Hematopoietic multipotent progenitor cell treated with erythropoietin and hydrocortisone succinate and interleukin-3 and kit ligand, for 8 days (in vitro differentiated cells): ENCODE measurements at regions not wholly inside any gene's neighbourhood (a gene's known extent, or its start where the extent isn't known, plus 50 kb on each side); places are given as distances from the start of the nearest gene placed in this dataset.
"Not testable (repeated sequence)": the region's sequence is repeated elsewhere in the genome, so short reads cannot be mapped to it uniquely, and the experiment has no call there.

Source experiments
- DNase-seq: peaks from one replicate; pipeline ENCODE4 v3.0.0-alpha.2; 2015

DNA sequence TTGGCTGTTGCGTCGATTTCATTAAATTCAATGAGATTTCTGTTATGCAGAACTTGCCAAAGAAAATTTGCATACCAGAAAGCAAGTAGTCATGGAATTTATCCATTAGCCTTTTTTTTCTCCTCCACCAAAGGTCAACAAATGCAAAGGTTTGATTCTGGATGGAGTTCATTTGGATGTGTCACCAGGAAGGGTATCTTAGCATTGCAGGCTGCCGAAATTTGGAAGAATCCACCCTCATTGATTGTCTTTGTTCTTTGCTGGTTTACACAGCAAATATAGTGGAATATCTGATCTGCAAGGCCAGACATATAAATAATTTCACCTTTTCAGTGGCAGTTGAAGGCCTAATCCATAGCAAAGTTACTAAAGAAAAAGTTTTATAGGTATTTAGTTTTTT, 229.4 kb upstream of the SLC35B3 start:
- no peak for DNase-seq

DNA sequence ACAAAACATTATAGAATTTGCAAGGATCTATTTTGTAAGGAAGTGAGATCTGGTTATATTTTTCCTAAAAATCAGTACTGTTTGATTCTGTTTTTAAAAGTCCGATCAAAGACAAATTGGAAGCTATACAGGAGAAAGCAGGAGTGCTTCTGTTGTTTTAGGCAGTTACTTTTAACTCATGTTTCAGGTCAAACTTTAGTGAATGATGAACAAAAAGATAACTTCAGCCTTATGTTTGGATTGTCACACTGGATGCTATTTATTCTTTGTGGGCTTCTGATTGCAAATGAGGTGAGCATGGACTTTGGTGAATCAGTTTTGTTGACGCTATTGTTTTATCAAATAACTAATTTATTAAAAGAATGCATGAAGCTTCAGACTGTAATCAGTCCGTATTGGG, 228.7 kb upstream of the SLC35B3 start:
- DNase-seq = no peak

DNA sequence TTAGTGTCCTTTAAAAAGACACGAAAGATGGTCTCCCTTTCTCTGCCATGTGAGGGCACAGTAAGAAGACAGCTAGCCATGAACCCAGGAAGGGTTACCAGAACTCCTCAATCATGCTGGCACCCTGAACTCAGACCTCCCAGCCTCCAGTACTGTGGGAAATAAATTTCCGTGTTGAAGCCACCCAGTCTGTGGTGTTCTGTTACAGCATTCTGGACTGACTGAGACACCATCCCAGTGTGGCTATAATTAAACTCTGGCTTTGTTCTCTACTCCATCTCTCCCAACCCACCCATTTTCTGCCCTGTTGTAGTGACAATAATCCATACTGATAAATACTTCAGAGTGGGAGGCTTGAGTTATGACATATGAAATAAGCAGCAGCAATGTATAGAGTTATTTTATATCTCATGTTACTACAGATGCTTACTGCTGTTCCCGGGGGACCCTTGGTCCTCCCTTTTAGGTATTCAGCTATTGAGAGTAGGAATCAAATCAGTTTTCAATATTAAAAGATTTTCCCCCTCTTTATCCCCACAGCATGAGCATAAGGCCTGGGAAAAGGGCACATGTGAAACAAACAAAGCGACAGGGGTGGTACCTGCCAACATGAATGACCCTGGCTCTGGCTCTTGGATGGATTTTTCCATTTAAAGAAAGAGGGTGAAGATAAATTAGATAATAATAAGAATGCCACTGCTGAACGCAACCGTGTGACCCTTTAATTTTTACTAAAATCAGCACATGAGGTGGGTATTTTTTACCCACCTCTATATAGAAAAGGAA, 224.3 kb upstream of the SLC35B3 start:
- DNase-seq = no peak

DNA sequence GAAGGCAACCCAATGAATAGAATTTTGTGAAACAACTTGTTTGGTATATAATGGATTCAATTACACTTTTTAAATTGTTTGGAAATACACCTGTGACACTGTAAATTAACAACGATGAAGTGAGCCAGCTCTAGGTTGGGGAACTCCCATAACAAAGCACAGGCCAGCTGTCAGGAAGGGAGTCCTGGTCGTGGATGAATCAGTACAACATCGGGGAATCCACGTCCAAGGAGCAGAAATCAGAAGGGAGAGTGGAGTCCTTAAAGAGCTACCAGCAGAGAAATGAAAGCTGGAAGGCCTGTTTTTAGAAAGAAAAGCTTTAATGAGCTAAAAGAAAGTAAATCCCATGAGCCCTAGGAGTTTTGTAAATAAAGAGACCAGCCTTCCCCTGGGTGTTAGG, 223.1 kb upstream of the SLC35B3 start:
- no peak for DNase-seq

DNA sequence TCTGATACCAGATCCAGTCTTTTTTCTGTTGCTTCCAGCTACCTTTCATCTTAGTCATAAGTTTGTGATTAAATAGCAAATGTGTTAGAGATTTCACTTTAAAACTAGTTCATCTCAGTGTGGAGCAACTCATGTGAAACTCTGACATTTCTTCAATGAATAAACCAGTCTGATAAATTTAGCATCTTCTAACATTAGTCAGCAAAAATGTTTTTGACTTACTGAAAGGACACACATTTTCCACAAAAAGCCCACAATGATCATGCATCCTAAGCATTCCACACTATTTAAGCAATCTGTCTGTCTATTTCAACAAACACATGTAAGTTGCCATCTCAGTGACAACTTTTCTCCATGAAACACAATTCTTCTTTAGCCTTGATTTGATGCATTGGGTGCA, 222.2 kb upstream of the SLC35B3 start:
- DNase-seq = no peak

DNA sequence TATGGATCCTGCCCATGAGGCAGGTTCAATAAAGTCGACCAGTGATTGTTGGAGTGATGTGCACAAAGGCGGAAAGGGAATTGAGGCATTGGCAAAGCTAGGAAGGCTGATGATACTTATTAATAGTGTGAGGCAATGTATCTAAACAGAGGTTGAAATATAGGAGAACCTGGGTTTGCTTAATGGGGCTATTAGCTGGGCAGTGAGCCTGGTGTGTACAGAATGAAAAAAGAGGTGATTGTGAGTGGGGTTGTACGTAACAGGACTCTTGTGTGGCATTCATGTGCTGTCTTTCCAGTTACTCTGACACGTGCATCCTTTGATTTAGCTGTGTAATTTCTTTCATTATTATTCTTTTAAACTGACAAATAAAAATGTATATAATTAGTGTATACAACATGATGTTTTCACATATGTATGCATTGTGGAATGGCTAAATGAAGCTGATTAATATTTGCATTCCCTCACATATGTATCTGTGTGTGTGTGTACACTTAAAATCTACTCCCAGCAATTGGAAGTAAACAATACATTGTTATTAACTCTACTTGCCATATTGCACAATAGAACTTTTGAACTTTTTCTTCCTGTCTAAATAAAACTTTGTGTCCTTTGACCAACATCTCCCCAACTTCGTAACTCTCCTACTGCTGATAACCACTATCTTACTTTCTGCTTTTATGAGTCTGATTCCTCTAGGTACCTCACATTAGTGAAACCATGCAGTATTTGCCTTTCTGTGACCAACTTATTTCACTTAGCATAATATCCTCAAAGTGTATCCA, 220.5 kb upstream of the SLC35B3 start:
- no peak for DNase-seq

DNA sequence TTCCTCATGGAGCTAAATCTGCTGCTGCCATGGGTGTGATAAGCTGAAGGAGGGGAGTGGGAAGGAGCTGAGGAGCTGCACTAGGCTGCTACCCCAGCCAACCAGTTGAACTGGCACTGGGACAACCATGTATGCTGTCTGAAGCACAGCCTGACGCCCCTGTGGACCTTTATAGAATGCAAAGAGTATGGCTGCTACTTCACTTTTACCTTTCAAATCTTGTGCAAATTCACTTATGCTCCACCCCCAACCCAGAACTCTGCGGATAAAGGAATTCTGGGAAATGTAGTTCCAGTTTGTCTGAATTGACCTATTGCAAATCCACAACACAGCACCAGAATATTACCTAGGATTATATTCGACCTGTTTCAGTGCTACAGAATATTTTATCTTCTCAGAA, 217.4 kb upstream of the SLC35B3 start:
- no peak for DNase-seq

DNA sequence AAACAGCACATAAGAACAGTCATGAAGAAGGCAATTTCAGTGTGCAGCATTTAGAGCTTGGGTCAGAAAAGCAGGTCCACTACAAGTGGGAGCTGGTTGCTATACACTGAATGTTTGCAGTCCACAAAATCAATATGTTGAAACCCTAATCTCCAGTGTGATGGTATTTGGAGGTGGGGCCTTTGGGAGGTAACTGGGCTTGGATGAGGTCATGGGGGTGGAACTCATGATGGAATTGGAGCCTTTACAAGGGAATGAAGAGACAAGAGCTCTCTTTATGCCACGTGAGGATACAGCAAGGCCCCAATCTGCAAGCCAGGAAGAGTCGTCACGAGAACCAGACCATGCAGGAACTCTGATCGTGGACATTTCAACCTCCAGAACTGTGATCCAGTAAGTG, 216.7 kb upstream of the SLC35B3 start:
- no peak for DNase-seq

DNA sequence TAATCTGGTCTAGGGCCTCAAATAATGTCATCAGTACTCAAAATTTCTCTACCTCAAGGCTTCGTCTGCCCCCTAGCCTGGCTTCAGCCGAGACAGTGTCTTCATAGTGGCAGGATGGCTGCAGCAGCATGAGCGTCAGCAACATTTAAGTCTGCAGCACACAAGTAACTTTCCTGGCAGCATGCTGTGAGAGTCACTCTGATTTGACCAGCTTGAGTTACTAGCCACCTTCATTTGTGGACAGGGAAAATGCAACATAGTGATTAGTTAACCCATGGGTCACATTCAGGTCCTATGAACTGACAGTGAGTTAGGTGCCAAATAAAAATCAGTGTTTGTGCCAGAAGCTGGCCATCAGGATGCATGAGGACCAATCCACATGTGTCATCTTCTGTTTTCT, 209.9 kb upstream of the SLC35B3 start:
- no peak for DNase-seq

DNA sequence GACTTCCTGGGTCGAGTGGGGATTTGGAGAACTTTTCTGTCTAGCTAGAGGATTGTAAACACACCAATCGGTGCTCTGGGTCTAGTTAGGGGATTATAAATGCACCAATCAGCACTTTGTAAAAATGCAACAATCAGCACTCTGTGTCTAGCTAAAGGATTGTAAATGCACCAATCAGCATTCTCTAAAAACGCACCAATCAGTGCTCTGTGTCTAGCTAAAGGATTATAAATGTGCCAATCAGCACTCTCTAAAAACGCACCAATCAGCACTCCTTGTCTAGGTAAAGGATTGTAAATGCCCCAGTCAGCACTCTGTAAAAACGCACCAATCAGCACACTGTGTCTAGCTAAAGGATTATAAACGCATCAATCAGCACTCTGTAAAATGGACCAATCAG, 209.0 kb upstream of the SLC35B3 start:
- no peak for DNase-seq

DNA sequence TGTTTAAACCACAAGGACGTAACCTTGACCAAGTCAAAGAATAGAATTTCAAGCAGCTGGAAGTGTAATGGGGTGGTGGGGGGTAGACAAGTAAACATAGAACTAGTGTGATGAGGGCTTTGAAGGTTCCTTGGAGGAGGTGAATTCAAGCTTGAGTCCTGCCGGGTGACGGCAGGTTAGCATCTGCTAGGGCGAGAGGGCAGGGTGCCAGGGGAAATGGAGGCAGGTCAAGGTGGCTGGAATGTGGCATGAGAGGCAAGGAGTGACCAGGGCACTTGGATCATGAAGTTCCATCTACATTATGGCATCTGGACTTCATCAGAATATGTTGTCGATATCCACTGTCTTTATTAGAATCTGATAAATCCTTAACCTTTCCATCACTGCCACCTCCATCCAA, 207.5 kb upstream of the SLC35B3 start:
- DNase-seq = no peak

DNA sequence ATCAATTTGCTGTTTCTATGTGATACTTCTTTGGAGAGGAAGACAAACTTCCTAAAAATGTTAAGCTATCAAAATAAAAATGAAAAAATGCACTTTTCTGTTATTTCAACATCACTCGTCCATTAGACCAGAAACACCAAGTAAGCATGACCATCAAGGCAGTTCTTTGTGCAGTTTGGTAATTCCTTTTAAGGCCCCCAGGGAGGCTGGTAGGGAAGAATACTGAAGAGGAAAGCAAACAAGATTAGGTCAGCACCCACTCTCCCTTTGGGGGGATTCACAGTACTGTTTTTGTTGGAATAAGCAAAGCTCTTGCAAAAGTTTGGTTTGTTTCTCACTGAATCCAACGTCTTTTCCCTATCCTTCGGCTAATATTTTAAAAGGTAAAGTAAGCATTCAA, 206.8 kb upstream of the SLC35B3 start:
- no peak for DNase-seq

DNA sequence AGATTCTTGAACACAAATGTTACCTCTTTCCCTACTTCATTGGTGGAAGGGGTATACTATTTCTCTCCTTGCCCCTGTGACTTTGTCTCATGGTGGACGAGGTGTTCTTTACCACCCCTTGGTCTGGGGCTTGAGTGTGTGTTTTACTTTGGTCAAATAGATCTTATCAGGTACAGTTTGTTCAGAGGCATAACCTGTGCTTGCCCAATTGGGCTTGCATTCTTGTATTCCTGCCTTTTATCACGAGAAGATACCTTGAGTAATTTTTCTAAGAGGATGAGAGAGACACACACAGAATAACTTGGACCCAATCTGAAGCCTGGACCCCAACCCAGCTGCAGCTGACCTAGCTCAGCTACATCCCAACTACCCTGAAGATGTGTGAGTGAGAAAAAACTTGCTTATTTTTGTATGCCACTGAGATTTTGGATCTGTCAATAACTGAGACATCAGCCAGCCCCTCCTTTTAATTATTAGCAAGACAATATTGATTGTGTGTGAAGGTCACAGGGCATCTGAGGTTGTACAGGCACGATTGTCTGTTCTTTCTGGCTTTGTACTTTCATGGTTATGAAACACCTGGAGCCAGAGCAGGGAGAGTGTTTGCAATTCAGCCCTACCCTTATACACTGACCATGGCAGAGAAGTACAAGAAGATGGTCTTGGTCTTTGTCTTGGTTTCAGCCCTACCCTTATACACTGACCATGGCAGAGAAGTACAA, 204.7 kb upstream of the SLC35B3 start:
- no peak for DNase-seq

DNA sequence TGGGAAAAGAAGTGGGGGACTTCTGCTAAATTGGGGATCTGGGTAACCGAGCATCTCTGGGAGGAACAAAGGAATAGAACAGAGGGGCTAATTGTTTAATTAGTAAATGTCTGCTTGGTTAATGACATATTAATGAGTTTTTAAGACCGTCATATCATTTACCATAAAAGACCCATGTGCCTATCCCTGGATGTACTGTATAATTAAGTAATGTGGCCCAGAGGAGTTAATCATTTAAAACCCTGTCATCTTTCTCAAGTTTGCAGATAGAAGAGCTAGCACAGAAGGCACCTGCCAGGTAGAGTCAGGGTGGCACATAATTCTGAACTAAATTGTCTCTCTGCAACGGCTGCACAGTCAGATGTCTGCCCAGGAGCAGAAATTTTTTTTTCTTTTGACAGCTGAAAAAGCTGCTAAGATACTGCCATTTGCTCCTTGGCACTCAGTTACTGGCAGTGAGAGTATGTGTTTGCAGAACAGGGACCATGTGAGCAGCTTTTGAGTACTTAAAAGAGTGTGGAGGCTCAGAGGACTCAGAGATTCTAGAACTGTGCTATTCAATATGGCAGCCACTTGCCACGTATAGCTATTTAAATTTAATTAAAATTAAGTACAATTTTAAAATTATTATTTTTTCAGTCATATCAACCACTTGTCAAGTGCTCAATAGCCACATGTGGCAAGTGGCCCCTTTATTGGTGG, 202.7 kb upstream of the SLC35B3 start:
- no peak for DNase-seq

DNA sequence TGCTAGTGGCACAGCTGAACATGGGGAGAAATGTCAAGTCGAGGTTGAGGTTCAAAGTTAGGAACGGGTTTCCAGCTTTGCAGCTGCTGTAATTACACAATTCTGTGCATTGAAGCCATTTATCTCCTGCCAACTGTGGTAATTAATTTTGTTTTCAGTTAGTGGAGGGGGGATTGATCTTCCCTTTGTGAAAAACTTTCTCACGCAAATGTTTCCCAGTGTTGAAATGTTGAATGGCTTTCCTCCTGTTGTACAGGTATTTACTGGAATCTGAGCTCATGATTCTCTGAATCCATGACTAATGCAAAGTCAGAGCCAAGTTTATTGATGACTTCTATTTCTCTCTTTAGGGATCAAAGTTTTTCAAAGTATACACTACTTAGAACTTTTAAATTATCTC, 198.4 kb upstream of the SLC35B3 start:
- DNase-seq = no peak

DNA sequence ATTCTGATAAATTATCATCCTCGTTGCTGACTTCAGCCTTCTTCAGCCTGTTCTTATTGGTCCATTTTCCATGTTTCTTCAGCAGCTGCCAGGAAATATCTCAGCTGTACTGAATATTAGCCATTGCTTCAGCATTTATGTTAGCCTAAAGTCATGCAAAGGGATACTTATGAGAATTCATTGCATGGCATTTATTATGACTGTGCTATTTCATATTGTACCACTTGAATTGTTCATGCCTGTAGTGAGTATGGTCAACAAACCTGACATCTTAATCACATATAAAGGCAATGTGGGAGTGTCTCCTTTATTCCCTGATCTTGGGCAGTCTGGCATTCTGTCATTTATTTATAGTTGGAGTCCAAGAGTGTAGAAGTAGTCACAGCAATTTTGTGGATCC, 193.4 kb upstream of the SLC35B3 start:
- DNase-seq = no peak

DNA sequence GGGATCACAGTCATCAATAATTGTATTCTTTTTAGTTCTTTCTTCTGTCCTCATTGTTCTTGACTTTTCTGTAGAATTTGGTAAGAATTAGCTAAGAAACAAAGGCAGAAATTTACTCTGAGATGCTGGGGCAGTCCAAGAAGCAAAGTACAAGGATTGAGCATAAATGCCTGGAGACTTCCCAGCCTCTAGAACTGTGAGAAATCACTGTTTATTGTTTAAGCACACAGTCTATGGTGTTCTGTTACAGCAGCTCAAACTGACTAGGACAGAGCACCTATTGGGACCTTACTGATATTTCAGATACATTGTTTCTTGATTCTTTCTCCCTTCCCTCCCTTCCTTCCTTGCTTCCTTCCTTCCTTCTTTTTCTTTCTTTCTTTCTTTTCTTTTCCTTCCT, 192.7 kb upstream of the SLC35B3 start:
- no peak for DNase-seq

DNA sequence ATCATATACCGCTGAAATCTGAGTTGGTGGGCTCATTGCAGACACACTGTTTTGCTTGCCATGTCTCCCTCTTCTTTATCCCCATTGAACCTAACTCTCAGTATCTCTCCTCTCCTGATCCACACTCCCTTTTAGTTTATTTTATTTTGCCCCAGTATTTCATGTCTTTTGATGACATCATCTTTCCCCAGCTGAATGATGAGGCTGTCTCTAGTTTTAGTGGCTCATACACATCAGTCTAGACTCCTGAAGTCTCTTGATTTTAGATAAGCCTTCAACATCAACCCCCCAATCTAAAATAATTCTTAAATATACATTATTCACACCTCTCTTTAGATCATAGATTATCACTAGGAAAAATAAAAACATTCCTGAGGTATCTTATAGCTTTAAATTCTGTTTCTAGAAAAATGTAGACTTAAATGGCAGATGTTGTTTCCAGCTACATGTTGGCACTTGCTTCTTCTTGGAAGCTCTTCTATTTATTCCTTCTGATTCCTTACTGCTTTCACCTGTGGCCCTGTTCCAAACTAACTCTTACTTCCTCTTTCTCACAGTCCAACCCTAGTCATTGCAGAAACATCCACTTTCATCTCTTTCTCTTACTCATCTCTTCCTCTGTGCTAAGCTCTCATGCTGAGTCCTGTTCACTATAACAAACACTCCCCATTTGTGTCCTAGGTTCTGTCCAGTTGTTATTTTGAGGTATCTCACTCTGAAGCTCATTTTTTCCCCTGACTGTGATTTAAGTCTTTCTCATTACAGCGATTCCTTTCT, 191.9 kb upstream of the SLC35B3 start:
- no peak for DNase-seq

DNA sequence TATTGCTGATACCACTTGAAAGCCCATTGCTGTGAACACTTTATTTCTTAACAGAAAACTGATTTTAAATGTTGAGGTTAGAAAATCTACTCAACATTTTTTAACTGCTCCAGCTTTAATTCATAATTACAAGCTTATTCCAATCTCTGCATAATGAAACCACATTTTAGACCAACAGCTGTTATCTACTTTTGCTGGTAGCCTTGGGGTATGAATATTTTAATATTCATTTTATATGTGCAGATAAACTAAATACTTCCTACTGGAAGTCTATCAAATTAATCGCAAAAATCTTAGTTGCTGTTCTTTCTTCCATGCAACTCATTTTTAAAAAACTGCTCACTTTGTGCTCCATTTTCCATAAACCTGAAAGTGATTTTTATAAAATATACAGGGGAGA, 189.3 kb upstream of the SLC35B3 start:
- no peak for DNase-seq

DNA sequence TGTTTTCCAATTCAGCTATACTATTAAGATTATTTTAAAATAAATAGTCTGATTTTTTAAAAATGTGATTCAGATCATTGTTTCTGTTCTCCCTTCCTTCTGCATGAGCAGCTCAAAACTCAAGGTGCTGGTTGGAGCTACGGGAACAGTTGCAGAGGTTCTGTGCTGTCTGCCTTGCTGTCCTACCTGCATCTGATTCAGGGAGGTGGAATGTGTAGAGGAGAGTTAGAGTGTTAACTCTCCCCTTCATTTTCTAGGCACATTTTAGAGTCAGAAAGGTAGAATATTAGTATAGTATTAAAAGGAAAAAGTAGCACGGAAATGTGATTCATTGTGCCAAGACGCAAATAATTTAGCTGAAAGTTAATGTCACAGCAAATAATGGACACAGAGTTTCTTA, 188.1 kb upstream of the SLC35B3 start:
- no peak for DNase-seq

DNA sequence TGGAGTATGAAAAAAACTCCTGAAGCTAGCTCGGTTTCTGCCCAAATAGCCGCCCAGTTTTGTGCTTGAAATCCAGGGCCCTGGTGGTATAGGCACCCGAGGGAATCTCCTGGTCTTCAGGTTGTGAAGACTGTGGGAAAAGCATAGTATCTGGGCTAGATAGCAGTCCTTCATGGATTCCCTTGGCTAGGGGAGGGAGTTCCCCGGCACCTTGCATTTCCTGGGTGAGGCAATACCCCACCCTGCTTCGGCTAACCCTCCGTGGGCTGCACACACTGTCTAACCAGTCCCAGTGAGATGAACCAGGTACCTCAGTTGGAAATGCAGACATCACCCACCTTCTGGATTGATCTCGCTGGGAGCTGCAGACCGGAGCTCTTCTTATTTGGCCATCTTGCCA, 184.5 kb upstream of the SLC35B3 start:
- DNase-seq = no peak

DNA sequence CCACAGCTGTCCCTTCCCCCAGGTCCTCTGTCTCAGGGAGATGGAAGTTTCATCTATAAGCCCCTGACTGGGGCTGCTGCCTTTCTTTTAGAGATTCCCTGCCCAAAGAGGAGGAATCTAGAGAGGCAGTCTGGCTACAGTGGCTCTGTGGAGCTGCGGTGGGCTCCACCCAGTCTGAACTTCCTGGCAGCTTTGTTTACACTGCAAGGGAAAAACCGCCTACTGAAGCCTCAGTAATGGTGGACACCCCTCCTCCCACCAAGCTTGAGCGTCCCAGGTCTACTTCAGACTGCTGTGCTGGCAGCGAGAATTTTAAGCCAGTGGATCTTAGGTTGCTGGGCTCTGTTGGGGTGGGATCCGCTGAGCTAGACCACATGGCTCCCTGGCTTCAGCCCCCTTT, 184.1 kb upstream of the SLC35B3 start:
- DNase-seq = not testable (repeated sequence)

DNA sequence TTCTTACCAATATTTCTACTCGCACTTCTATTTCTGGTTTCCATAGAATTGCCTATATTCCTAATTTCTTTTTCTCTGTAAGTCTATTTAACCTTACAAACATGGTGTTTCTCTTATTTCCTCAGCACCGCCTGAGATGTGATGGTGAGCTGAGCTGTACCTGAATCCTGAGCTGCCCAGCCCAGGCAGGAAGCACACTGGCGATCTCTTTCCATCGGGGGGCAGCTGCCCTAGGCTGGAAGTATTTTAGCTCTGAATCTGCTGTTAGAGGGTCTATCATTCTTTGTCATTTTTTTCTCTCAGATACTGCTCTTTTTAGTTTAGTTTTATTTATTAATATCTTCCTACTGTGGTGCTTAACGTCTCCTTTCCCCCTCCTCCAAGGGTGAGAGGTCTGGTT, 173.4 kb upstream of the SLC35B3 start:
- DNase-seq = no peak
